H9 (cell line): ENCODE measurements at regions not wholly inside any gene's neighbourhood (a gene's known extent, or its start where the extent isn't known, plus 50 kb on each side); places are given as distances from the start of the nearest gene placed in this dataset.

Source experiments
- DNase-seq: peaks from one replicate; pipeline ENCODE4 v3.0.0-alpha.2; 2017
- H2AFZ ChIP-seq: one replicate; pipeline ENCODE4 v1.6.1; 2013; ENCODE audit warnings: mild to moderate bottlenecking, low read length, control low read depth, moderate library complexity
- H2AK5ac ChIP-seq: 2 replicates; pipeline ENCODE4 v1.6.1; 2013; ENCODE audit warnings: low read length, control low read depth, mixed read lengths; ENCODE audit not compliant: insufficient read length
- H2BK120ac ChIP-seq: one replicate; pipeline ENCODE4 v1.6.1; 2013; ENCODE audit warnings: low read depth, mild to moderate bottlenecking, low read length, control low read depth, inconsistent platforms; ENCODE audit not compliant: poor library complexity, severe bottlenecking
- H2BK12ac ChIP-seq: 2 replicates; pipeline ENCODE4 v1.6.1; 2013; ENCODE audit warnings: low read length, control low read depth, mixed read lengths, low read depth; ENCODE audit not compliant: insufficient read length
- H2BK15ac ChIP-seq: 2 replicates; pipeline ENCODE4 v1.6.1; 2013; ENCODE audit warnings: low read depth, low read length, control low read depth
- H2BK20ac ChIP-seq: one replicate; pipeline ENCODE4 v1.6.1; 2013; ENCODE audit warnings: low read depth, mild to moderate bottlenecking, low read length, control low read depth, inconsistent platforms; ENCODE audit not compliant: poor library complexity, severe bottlenecking
- H2BK5ac ChIP-seq: 2 replicates; pipeline ENCODE4 v1.6.1; 2013; ENCODE audit warnings: low read length, control low read depth, mixed read lengths; ENCODE audit not compliant: insufficient read length
- H3K14ac ChIP-seq: 2 replicates; pipeline ENCODE4 v1.6.1; 2013; ENCODE audit warnings: low read length, control low read depth; ENCODE audit not compliant: insufficient read depth
- H3K18ac ChIP-seq: 2 replicates; pipeline ENCODE4 v1.6.1; 2013; ENCODE audit warnings: low read depth, mild to moderate bottlenecking, mixed read lengths, low read length, control low read depth; ENCODE audit not compliant: insufficient read length
- H3K23ac ChIP-seq: 2 replicates; pipeline ENCODE4 v1.6.1; 2013; ENCODE audit warnings: low read length, control low read depth, mixed read lengths, low read depth; ENCODE audit not compliant: insufficient read length
- H3K23me2 ChIP-seq: 2 replicates; pipeline ENCODE4 v1.6.1; 2013; ENCODE audit warnings: low read depth, mild to moderate bottlenecking, mixed read lengths, low read length, control low read depth; ENCODE audit not compliant: insufficient read length, poor library complexity, severe bottlenecking
- H3K27ac ChIP-seq: 2 replicates; pipeline ENCODE4 v1.5.1; 2013; ENCODE audit warnings: low read length, control low read depth, mixed read lengths, low read depth; ENCODE audit not compliant: insufficient read length
- H3K27me3 ChIP-seq: 2 replicates; pipeline ENCODE4 v1.6.1; 2013; ENCODE audit warnings: low read length, control low read depth, inconsistent platforms; ENCODE audit not compliant: insufficient read depth
- H3K4ac ChIP-seq: 2 replicates; pipeline ENCODE4 v1.6.1; 2013; ENCODE audit warnings: low read depth, mild to moderate bottlenecking, control low read depth, inconsistent platforms, low read length, moderate library complexity
- H3K4me1 ChIP-seq: 2 replicates; pipeline ENCODE4 v1.6.1; 2013; ENCODE audit warnings: low read length, control low read depth, inconsistent platforms; ENCODE audit not compliant: insufficient read depth
- H3K4me2 ChIP-seq: 2 replicates; pipeline ENCODE4 v1.6.1; 2013; ENCODE audit warnings: low read length, control low read depth, mixed read lengths; ENCODE audit not compliant: insufficient read length, insufficient read depth
- H3K56ac ChIP-seq: 2 replicates; pipeline ENCODE4 v1.6.1; 2013; ENCODE audit warnings: low read depth, mild to moderate bottlenecking, mixed read lengths, low read length, control low read depth; ENCODE audit not compliant: insufficient read length
- H3K79me1 ChIP-seq: 2 replicates; pipeline ENCODE4 v1.6.1; 2013; ENCODE audit warnings: low read depth, mild to moderate bottlenecking, moderate library complexity, low read length, control low read depth, inconsistent platforms; ENCODE audit not compliant: insufficient read depth, poor library complexity, severe bottlenecking
- H3K79me2 ChIP-seq: 2 replicates; pipeline ENCODE4 v1.6.1; 2013; ENCODE audit warnings: low read length, control low read depth, inconsistent platforms; ENCODE audit not compliant: insufficient read depth
- H3K9ac ChIP-seq: 2 replicates; pipeline ENCODE4 v1.6.1; 2013; ENCODE audit warnings: low read length, control low read depth, mixed read lengths; ENCODE audit not compliant: insufficient read length; ENCODE audit errors: extremely low read depth
- H3K9me3 ChIP-seq: one replicate; pipeline ENCODE4 v1.6.1; 2013; ENCODE audit warnings: low read depth, low read length, inconsistent platforms; ENCODE audit not compliant: control insufficient read depth
- H3T11ph ChIP-seq: one replicate; pipeline ENCODE4 v1.6.1; 2013; ENCODE audit warnings: mild to moderate bottlenecking, low read length, control low read depth, inconsistent platforms
- H4K20me1 ChIP-seq: one replicate; pipeline ENCODE4 v1.6.1; 2013; ENCODE audit not compliant: control insufficient read depth, insufficient read length, insufficient read depth
- H4K5ac ChIP-seq: 2 replicates; pipeline ENCODE4 v1.6.1; 2013; ENCODE audit warnings: low read depth, mild to moderate bottlenecking, mixed read lengths, low read length, control low read depth; ENCODE audit not compliant: insufficient read length
- H4K8ac ChIP-seq: replicated peaks from 2 replicates; pipeline ENCODE4 v1.6.1; 2013; ENCODE audit warnings: low read length, control low read depth, mixed read lengths, low read depth; ENCODE audit not compliant: insufficient read length
- H4K91ac ChIP-seq: 2 replicates; pipeline ENCODE4 v1.6.1; 2013; ENCODE audit warnings: low read depth, mild to moderate bottlenecking, moderate library complexity, mixed read lengths, low read length, control low read depth; ENCODE audit not compliant: insufficient read length
- H3K27ac Mint-ChIP-seq, 3 experiments: 2 replicates in 2 of 3; 3 replicates in 1 of 3; pipeline ENCODE4 v1.8.0; 2020 to 2021; ENCODE audit warnings: mixed read lengths in 3 of 3, mild to moderate bottlenecking in 1 of 3, moderate library complexity in 1 of 3
- H3K27me3 Mint-ChIP-seq: 2 replicates; pipeline ENCODE4 v1.8.0; 2021; ENCODE audit warnings: low read depth, mild to moderate bottlenecking, moderate library complexity, mixed read lengths
- H3K36me3 Mint-ChIP-seq, 3 experiments: 2 replicates in 2 of 3; 3 replicates in 1 of 3; pipeline ENCODE4 v1.8.0; 2020 to 2021; ENCODE audit warnings: low read depth in 3 of 3, mixed read lengths in 3 of 3; ENCODE audit not compliant: insufficient read depth in 1 of 3
- H3K4me1 Mint-ChIP-seq, 2 experiments: 2 replicates each; pipeline ENCODE4 v1.8.0; 2020; ENCODE audit warnings: mixed read lengths in 2 of 2
- H3K4me3 Mint-ChIP-seq, 2 experiments: 2 replicates in 1 of 2; 3 replicates in 1 of 2; pipeline ENCODE4 v1.8.0; 2020 to 2021; ENCODE audit warnings: mild to moderate bottlenecking in 2 of 2, mixed read lengths in 2 of 2, moderate library complexity in 1 of 2
- H3K9me3 Mint-ChIP-seq, 2 experiments: 2 replicates in 1 of 2; 3 replicates in 1 of 2; pipeline ENCODE4 v1.8.0; 2020; ENCODE audit warnings: mild to moderate bottlenecking in 2 of 2, mixed read lengths in 2 of 2, moderate library complexity in 1 of 2
- CTCF ChIP-seq: fragments of 200-600 bp; sonication (generic); conservative IDR thresholded peaks from 3 replicates; pipeline ENCODE4 v1.8.0; 2021; ENCODE audit warnings: antibody characterized with exemption, mild to moderate bottlenecking
- WGBS: extraction: QIAGEN DNeasy Blood & Tissue Kit; methylation state at CpG from one replicate; pipeline ENCODE4 v1.1.7; 2013; ENCODE audit warnings: missing lambda C conversion rate, low lambda C conversion rate, mixed read lengths; ENCODE audit not compliant: insufficient read length; ENCODE audit errors: extremely low coverage; 5-methylcytosine and 5-hydroxymethylcytosine counted together

GRCh38 chr12:68529869-68530268 is 80.8 kb upstream of the RAP1B start:
- no peak for TF ChIP-seq CTCF
- Mint-ChIP-seq H3K4me3 (no peak overlapping the region), H3K36me3 (peaks cover 0 to under 1% (median 0%) of the 10 kb centered on the region in 3 experiments; a peak in 2 of 7 replicates), H3K4me1 (no peaks in the 10 kb centered on the region), H3K27ac (no peak overlapping the region), H3K9me3 (peaks cover 9 to 10% of the 10 kb centered on the region in 2 experiments; a peak in 4 of 5 replicates), H3K27me3 (no peaks in the 10 kb centered on the region)
- H3K23me2 ChIP-seq: no peaks in the 10 kb centered on the region
- no peak overlapping the region for H4K91ac ChIP-seq
- no peak overlapping the region for H2BK120ac ChIP-seq
- H3K4ac ChIP-seq: no peak overlapping the region
- peaks cover 7% of the 10 kb centered on the region for H3K9me3 ChIP-seq
- no peak overlapping the region for H3K27ac ChIP-seq
- H3T11ph ChIP-seq: no peak overlapping the region
- no peak overlapping the region for H2BK5ac ChIP-seq
- DNase-seq: no peak
- no peak overlapping the region for H3K23ac ChIP-seq
- no peaks in the 10 kb centered on the region for H3K79me1 ChIP-seq
- H3K4me1 ChIP-seq: no peaks in the 10 kb centered on the region
- H4K5ac ChIP-seq: no peak overlapping the region
- H2AFZ ChIP-seq: no peak overlapping the region
- H2BK12ac ChIP-seq: no peak overlapping the region
- H3K14ac ChIP-seq: no peak overlapping the region
- no peaks in the 10 kb centered on the region for H3K79me2 ChIP-seq
- no peak overlapping the region for H3K4me2 ChIP-seq
- no CpG with 5 or more reads among the region's 5 CpGs for WGBS
- no peak overlapping the region for H4K8ac ChIP-seq
- H3K56ac ChIP-seq: no peak overlapping the region
- H4K20me1 ChIP-seq: no peaks in the 10 kb centered on the region
- H2BK15ac ChIP-seq: no peak overlapping the region
- H2BK20ac ChIP-seq: no peak overlapping the region
- H3K9ac ChIP-seq: no peak overlapping the region
- H3K18ac ChIP-seq: no peak overlapping the region
- no peaks in the 10 kb centered on the region for H3K27me3 ChIP-seq
- no peak overlapping the region for H2AK5ac ChIP-seq
